ENCODE measurements at regions not wholly inside any gene's neighbourhood (a gene's known extent, or its start where the extent isn't known, plus 50 kb on each side); places are given as distances from the start of the nearest gene placed in this dataset.

GRCh38 chr2:219868635-219869034 lies 241.2 kb downstream of the SLC4A3 start:
- TF ChIP-seq CTCF (IDR thresholded peaks at IDR 0.05; ENCODE audit: low read length) = no peak
- TF ChIP-seq EZH2 (IDR thresholded peaks at IDR 0.05; ENCODE audit: borderline replicate concordance, low read length) = no peak

All from OCI-LY1 (cell line).